Bronchial epithelial cell (primary cell): ENCODE measurements at regions not wholly inside any gene's neighbourhood (a gene's known extent, or its start where the extent isn't known, plus 50 kb on each side); places are given as distances from the start of the nearest gene placed in this dataset.

Experiments
- DNase-seq: peaks from one replicate; pipeline ENCODE4 v3.0.0-alpha.2; 2010; ENCODE audit warnings: low read depth
- FAIRE-seq: peaks from 2 replicates; lab custom pipeline; 2011; peaks lifted over from hg19 to GRCh38; lab: Jason Lieb, UNC
- H3K27me3 ChIP-seq: 2 replicates; pipeline ENCODE4 v1.5.1; 2011; ENCODE audit warnings: low read length; ENCODE audit not compliant: control insufficient read depth, insufficient read depth
- H3K36me3 ChIP-seq: 2 replicates; pipeline ENCODE4 v1.5.1; 2011; ENCODE audit warnings: low read length; ENCODE audit not compliant: control insufficient read depth, insufficient read depth
- H3K4me3 ChIP-seq: 2 replicates; pipeline ENCODE4 v1.5.1; 2011; ENCODE audit warnings: mild to moderate bottlenecking, low read depth, low read length, control low read depth
- TF ChIP-seq, protein P1 (sequence below): IDR thresholded peaks from 2 replicates; pipeline ENCODE4 v1.5.1; 2011; ENCODE audit warnings: mild to moderate bottlenecking, moderate library complexity, low read length, control low read depth, inconsistent platforms; ENCODE audit not compliant: insufficient read depth, severe bottlenecking

- Histone ChIP-seq H3K36me3 (no peaks in the 10 kb centered on the region), H3K27me3 (peaks cover 4% of the 10 kb centered on the region), H3K4me3 (no peak overlapping the region)
- FAIRE-seq: peak; percentile 94
- TF ChIP-seq, protein P1, sequence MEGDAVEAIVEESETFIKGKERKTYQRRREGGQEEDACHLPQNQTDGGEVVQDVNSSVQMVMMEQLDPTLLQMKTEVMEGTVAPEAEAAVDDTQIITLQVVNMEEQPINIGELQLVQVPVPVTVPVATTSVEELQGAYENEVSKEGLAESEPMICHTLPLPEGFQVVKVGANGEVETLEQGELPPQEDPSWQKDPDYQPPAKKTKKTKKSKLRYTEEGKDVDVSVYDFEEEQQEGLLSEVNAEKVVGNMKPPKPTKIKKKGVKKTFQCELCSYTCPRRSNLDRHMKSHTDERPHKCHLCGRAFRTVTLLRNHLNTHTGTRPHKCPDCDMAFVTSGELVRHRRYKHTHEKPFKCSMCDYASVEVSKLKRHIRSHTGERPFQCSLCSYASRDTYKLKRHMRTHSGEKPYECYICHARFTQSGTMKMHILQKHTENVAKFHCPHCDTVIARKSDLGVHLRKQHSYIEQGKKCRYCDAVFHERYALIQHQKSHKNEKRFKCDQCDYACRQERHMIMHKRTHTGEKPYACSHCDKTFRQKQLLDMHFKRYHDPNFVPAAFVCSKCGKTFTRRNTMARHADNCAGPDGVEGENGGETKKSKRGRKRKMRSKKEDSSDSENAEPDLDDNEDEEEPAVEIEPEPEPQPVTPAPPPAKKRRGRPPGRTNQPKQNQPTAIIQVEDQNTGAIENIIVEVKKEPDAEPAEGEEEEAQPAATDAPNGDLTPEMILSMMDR: peak; percentile 72
- peak; percentile 25 for DNase-seq
Observed at GRCh38 chr13:26971990-26972887, 199.4 kb downstream of the USP12 start.

DNA sequence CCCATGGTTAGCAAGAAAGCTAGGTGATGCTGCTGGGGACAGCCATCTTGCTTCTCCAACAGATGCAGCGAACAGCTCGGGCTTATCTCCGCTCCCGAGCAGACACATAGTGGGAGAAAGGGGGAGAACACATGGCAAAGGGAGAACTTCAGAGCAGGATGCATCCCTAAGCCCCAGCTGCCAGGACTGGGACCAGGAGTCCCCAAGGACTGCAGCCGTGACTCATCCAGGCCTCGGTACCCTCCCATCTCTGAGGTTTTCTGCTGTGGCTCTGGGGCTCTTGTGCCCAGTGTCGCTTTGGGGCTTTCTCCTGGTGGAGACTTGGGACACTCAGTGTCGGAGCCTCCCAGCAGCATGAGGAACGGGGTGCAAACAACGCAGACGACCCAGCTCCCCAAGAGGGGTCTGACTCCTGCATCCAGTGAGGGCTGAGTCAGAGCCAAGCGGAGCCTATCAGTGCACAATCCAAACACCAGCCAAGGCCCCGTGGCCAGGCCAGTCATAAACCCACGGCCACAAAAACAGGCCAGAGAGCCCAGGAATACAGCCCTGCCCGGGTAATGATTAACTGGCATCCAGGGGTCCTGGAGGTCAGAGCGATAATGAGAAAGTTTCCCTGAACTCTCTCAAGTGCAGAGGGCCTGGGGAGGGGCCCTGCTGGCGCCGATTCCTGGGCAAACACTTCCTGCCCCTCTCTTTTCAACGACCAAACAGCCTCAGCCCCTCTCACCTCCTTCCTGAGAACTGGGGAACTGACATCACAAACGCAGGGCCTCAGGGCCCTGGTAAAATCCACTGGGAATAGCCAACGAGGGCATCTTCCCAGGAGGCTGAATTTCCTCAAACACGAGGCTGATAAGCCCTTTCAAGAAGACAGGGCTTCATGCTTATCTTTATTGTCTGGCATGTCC, 202.9 kb downstream of the USP12 start:
- no peak for DNase-seq
- no peak for FAIRE-seq
- Histone ChIP-seq H3K27me3 (peaks cover 1% of the 10 kb centered on the region), H3K4me3 (no peak overlapping the region), H3K36me3 (no peaks in the 10 kb centered on the region)
- TF ChIP-seq, protein P1: no peak

GRCh38 chr13:26967119-26968038, 204.2 kb downstream of the USP12 start:
- Histone ChIP-seq H3K36me3 (no peaks in the 10 kb centered on the region), H3K4me3 (no peak overlapping the region), H3K27me3 (peaks cover 1% of the 10 kb centered on the region)
- DNase-seq: no peak
- no peak for FAIRE-seq
- TF ChIP-seq, protein P1: no peak

DNA sequence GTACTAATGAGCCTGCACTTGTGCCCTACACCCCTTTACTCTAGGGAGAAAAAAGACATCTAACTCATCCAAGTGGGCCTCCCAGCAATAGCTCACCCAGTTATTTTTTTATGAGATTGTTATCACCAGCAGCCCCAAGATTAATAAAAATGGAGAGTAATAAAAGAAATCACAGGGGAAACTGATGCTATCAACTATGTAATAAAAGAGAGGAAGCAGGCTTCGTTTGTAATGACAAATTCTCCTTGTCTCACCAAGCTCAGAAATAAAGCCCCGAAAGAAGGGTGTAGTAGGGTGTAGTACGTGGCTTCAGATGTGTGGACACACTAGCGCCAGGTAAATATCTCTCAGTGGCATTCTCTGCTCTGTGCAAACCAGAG, 204.9 kb downstream of the USP12 start:
- Histone ChIP-seq H3K27me3 (peaks cover 1% of the 10 kb centered on the region), H3K4me3 (no peak overlapping the region), H3K36me3 (no peaks in the 10 kb centered on the region)
- TF ChIP-seq, protein P1: no peak
- DNase-seq: no peak
- no peak for FAIRE-seq

- no peak for DNase-seq
- H3K4me3 ChIP-seq: no peak overlapping the region
- no peak for FAIRE-seq
- no peaks in the 10 kb centered on the region for H3K36me3 ChIP-seq
- H3K27me3 ChIP-seq: peaks cover 1% of the 10 kb centered on the region
- TF ChIP-seq, protein P1: no peak
Observed at GRCh38 chr13:26965952-26966700, 205.5 kb downstream of the USP12 start.
